Suprapubic skin (tissue), 3 donors: ENCODE measurements at regions not wholly inside any gene's neighbourhood (a gene's known extent, or its start where the extent isn't known, plus 50 kb on each side); places are given as distances from the start of the nearest gene placed in this dataset.

Experiments used
- POLR2A ChIP-seq, 2 donors: fragments of 450-650 bp; IDR thresholded peaks; one replicate each; pipeline ENCODE4 v1.6.1; 2017; ENCODE audit warnings: antibody characterized with exemption in 2 of 2, mild to moderate bottlenecking in 2 of 2, moderate library complexity in 2 of 2
- TF ChIP-seq, protein P1 (sequence below), 2 donors: fragments of 200-600 bp in 1 of 2; fragments of 450-650 bp in 1 of 2; sonication (generic) in 1 of 2; IDR thresholded peaks; one replicate each; pipeline ENCODE4 v1.5.1; 2016 to 2019; ENCODE audit warnings: antibody characterized with exemption in 2 of 2, mild to moderate bottlenecking in 1 of 2, moderate library complexity in 1 of 2

- TF ChIP-seq, protein P1, sequence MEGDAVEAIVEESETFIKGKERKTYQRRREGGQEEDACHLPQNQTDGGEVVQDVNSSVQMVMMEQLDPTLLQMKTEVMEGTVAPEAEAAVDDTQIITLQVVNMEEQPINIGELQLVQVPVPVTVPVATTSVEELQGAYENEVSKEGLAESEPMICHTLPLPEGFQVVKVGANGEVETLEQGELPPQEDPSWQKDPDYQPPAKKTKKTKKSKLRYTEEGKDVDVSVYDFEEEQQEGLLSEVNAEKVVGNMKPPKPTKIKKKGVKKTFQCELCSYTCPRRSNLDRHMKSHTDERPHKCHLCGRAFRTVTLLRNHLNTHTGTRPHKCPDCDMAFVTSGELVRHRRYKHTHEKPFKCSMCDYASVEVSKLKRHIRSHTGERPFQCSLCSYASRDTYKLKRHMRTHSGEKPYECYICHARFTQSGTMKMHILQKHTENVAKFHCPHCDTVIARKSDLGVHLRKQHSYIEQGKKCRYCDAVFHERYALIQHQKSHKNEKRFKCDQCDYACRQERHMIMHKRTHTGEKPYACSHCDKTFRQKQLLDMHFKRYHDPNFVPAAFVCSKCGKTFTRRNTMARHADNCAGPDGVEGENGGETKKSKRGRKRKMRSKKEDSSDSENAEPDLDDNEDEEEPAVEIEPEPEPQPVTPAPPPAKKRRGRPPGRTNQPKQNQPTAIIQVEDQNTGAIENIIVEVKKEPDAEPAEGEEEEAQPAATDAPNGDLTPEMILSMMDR (IDR thresholded peaks at IDR 0.05) = no peak
- TF ChIP-seq POLR2A (IDR thresholded peaks at IDR 0.05) = no peak
These were observed 139.1 kb downstream of the GATA3 start for GRCh38 chr10:8193546-8193945.
